Nephron (organoid): ENCODE measurements at regions not wholly inside any gene's neighbourhood (a gene's known extent, or its start where the extent isn't known, plus 50 kb on each side); places are given as distances from the start of the nearest gene placed in this dataset.

Experiments used
- H3K27ac Mint-ChIP-seq, 3 experiments: 2 replicates each; pipeline ENCODE4 v1.8.0; 2020; ENCODE audit warnings: mixed read lengths in 3 of 3, mild to moderate bottlenecking in 2 of 3, moderate library complexity in 1 of 3
- H3K27me3 Mint-ChIP-seq: 2 replicates; pipeline ENCODE4 v1.8.0; 2021; ENCODE audit warnings: low read depth, mild to moderate bottlenecking, moderate library complexity, mixed read lengths
- H3K36me3 Mint-ChIP-seq: 2 replicates; pipeline ENCODE4 v1.8.0; 2020; ENCODE audit warnings: low read depth, mixed read lengths
- H3K4me1 Mint-ChIP-seq: 2 replicates; pipeline ENCODE4 v1.8.0; 2020; ENCODE audit warnings: mixed read lengths
- H3K4me3 Mint-ChIP-seq, 3 experiments: 2 replicates each; pipeline ENCODE4 v1.8.0; 2020; ENCODE audit warnings: mild to moderate bottlenecking in 3 of 3, mixed read lengths in 3 of 3, moderate library complexity in 2 of 3
- H3K9me3 Mint-ChIP-seq: 2 replicates; pipeline ENCODE4 v1.8.0; 2020; ENCODE audit warnings: mixed read lengths
- CTCF ChIP-seq, 3 experiments: fragments of 200-600 bp; sonication (generic); IDR thresholded peaks; one replicate each; pipeline ENCODE4 v1.5.0; 2021; ENCODE audit warnings: antibody characterized with exemption in 3 of 3; ENCODE audit not compliant: unreplicated experiment in 3 of 3

GRCh38 chr5:158623971-158624370 lies 475.7 kb downstream of the EBF1 start:
- Mint-ChIP-seq H3K36me3 (no peaks in the 10 kb centered on the region), H3K27me3 (no peaks in the 10 kb centered on the region), H3K27ac (no peak overlapping the region), H3K9me3 (no peaks in the 10 kb centered on the region), H3K4me1 (peaks cover 32% of the 10 kb centered on the region), H3K4me3 (no peak overlapping the region)
- no peak for TF ChIP-seq CTCF (IDR thresholded peaks at IDR 0.05; ENCODE audit: unreplicated experiment in 3 of 3)

GRCh38 chr5:158621391-158621790 lies 478.3 kb downstream of the EBF1 start:
- no peaks in the 10 kb centered on the region for H3K36me3 Mint-ChIP-seq
- H3K4me1 Mint-ChIP-seq = peaks cover 44% of the 10 kb centered on the region
- no peaks in the 10 kb centered on the region for H3K27me3 Mint-ChIP-seq
- no peak for TF ChIP-seq CTCF (IDR thresholded peaks at IDR 0.05; ENCODE audit: unreplicated experiment in 3 of 3)
- H3K9me3 Mint-ChIP-seq = no peaks in the 10 kb centered on the region
- H3K4me3 Mint-ChIP-seq = no peak overlapping the region
- H3K27ac Mint-ChIP-seq = peak overlapping the region; percentile 42 to 79 (median 54)

GRCh38 chr5:158619083-158619788 lies 480.5 kb downstream of the EBF1 start:
- Mint-ChIP-seq H3K27me3 (no peaks in the 10 kb centered on the region), H3K9me3 (no peaks in the 10 kb centered on the region), H3K4me1 (peaks cover 44% of the 10 kb centered on the region), H3K27ac (peak overlapping the region; percentile 26 to 79 (median 47)), H3K4me3 (no peak overlapping the region), H3K36me3 (no peaks in the 10 kb centered on the region)
- TF ChIP-seq CTCF (IDR thresholded peaks at IDR 0.05; ENCODE audit: unreplicated experiment in 3 of 3) = no peak

- Mint-ChIP-seq H3K4me3 (no peak overlapping the region), H3K27me3 (no peaks in the 10 kb centered on the region), H3K4me1 (peaks cover 39% of the 10 kb centered on the region), H3K9me3 (no peaks in the 10 kb centered on the region), H3K36me3 (no peaks in the 10 kb centered on the region), H3K27ac (peak overlapping the region; percentile 26 to 79 (median 47))
- no peak for TF ChIP-seq CTCF (IDR thresholded peaks at IDR 0.05; ENCODE audit: unreplicated experiment in 3 of 3)
These were observed 481.5 kb downstream of the EBF1 start for GRCh38 chr5:158618256-158618655.

GRCh38 chr5:158616707-158617106 lies 483.0 kb downstream of the EBF1 start:
- H3K4me3 Mint-ChIP-seq = no peak overlapping the region
- H3K36me3 Mint-ChIP-seq = no peaks in the 10 kb centered on the region
- no peaks in the 10 kb centered on the region for H3K9me3 Mint-ChIP-seq
- TF ChIP-seq CTCF (IDR thresholded peaks at IDR 0.05; ENCODE audit: unreplicated experiment in 3 of 3) = no peak
- H3K27me3 Mint-ChIP-seq = no peaks in the 10 kb centered on the region
- no peak overlapping the region for H3K27ac Mint-ChIP-seq
- peaks cover 37% of the 10 kb centered on the region for H3K4me1 Mint-ChIP-seq

GRCh38 chr5:158614951-158615350 lies 484.8 kb downstream of the EBF1 start:
- TF ChIP-seq CTCF (IDR thresholded peaks at IDR 0.05; ENCODE audit: unreplicated experiment in 3 of 3) = no peak
- Mint-ChIP-seq H3K4me3 (no peak overlapping the region), H3K27ac (no peak overlapping the region), H3K9me3 (no peaks in the 10 kb centered on the region), H3K27me3 (no peaks in the 10 kb centered on the region), H3K36me3 (no peaks in the 10 kb centered on the region), H3K4me1 (peaks cover 22% of the 10 kb centered on the region)
